ENCODE measurements at regions not wholly inside any gene's neighbourhood (a gene's known extent, or its start where the extent isn't known, plus 50 kb on each side); places are given as distances from the start of the nearest gene placed in this dataset.
"Not testable (repeated sequence)": the region's sequence is repeated elsewhere in the genome, so short reads cannot be mapped to it uniquely, and the experiment has no call there.

DNA sequence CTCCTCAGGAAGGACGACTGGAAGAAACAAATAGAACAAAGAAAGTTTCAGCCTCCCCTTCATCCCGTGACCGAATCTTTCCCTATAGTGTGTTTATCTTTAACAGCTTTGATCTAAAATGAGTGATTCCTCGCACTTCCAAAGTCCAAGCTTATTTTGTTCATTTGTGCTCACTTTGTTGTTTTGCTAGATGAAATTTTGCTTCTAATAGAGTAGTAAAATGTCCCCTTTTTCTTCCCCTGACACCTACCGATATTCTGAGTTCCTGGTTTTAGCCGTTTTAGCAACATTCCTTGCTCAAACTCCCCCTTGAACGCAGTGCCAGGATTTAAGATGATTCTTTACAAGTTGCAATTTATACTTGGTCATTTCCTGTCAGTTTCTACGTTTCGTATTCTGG, 204.2 kb downstream of the FGF9 start:
- H3K9me3 Mint-ChIP-seq = no peaks in the 10 kb centered on the region
- no peak overlapping the region for H3K4me3 Mint-ChIP-seq
- DNase-seq (no peak), ATAC-seq (no peak)
- H3K4me1 Mint-ChIP-seq (ENCODE audit: low read depth) = no peaks in the 10 kb centered on the region
- H3K27me3 Mint-ChIP-seq (ENCODE audit: low read depth) = peaks cover 2% of the 10 kb centered on the region
- H3K36me3 Mint-ChIP-seq (ENCODE audit: insufficient read depth) = no peaks in the 10 kb centered on the region

DNA sequence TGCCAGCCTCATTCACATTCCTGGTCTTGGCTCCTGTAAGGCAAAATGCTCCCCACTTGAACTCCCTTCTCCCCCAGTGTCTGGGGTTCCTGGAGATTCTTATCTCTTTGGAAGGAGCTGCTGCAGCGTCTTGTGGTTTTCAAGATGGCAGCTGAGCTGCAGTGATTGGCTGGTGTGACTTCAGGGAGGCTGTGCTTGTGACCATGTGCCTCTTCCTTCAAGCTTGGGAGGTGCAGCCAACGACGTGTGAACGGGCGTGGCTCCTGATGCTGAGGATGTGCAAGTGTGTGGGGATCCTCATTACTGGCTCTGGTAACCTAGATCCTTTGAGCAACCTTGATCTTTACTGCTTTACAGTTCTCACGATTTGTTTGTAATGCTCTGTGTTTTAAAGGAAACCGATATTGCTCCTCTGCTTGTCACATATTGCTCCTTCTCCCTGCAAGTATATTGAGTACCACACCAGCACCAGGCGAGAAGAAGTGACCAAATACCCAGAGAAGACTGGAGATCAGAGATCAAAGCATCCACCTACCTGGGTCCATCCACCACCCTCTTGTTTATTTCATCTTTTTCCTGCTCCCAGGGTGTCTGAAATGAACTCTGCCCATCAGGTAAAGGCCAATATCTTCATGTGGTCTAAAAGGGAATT, 208.5 kb downstream of the FGF9 start:
- Mint-ChIP-seq H3K9me3 (no peaks in the 10 kb centered on the region), H3K4me1 (ENCODE audit: low read depth) (no peaks in the 10 kb centered on the region), H3K4me3 (no peak overlapping the region), H3K36me3 (ENCODE audit: insufficient read depth) (no peaks in the 10 kb centered on the region), H3K27me3 (ENCODE audit: low read depth) (peaks cover 8% of the 10 kb centered on the region)
- DNase-seq (no peak), ATAC-seq (no peak)

DNA sequence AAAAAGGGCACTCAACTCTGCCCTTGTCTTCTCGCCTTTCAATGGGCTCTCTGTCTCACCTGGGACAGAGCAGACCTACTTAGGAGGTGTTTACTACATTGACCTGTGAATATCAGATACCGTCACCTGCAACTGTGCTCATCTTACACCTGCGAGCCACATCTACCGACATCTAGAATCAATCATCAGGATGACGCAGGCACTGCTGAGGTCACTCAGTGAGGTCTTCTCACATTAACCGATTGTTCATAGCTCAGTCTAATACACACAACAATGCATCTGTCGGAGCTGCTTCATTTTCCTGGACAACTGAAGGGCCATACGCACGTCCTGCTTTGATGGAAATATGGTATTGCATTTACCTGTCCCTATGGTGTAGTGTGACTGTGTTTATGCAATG, 211.9 kb downstream of the FGF9 start:
- no peaks in the 10 kb centered on the region for H3K9me3 Mint-ChIP-seq
- no peaks in the 10 kb centered on the region for H3K4me1 Mint-ChIP-seq (ENCODE audit: low read depth)
- DNase-seq (no peak), ATAC-seq (no peak)
- no peak overlapping the region for H3K4me3 Mint-ChIP-seq
- peaks cover 9% of the 10 kb centered on the region for H3K27me3 Mint-ChIP-seq (ENCODE audit: low read depth)
- no peaks in the 10 kb centered on the region for H3K36me3 Mint-ChIP-seq (ENCODE audit: insufficient read depth)

DNA sequence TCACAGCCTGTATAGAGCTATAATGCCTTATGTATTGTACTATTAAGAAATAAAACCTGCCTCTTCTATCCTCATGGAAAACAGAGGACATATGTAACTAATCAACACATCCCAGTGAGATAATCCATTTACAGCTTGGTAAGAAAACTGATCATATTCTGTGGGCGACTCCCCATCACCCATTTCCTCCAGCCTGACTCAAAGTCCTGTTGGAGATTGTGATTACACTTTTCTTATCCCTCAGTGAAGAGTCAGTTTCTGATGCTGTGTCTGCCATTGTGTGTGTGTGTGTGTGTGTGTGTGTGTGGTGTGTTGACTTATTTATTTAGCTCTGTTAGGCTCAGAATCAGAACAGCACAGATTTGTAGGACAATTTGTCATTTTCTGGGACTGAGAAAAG, 212.8 kb downstream of the FGF9 start:
- Mint-ChIP-seq H3K4me1 (ENCODE audit: low read depth) (no peaks in the 10 kb centered on the region), H3K27me3 (ENCODE audit: low read depth) (peaks cover 9% of the 10 kb centered on the region), H3K4me3 (no peak overlapping the region), H3K9me3 (no peaks in the 10 kb centered on the region), H3K36me3 (ENCODE audit: insufficient read depth) (no peaks in the 10 kb centered on the region)
- no peak for ATAC-seq
- DNase-seq = no peak

DNA sequence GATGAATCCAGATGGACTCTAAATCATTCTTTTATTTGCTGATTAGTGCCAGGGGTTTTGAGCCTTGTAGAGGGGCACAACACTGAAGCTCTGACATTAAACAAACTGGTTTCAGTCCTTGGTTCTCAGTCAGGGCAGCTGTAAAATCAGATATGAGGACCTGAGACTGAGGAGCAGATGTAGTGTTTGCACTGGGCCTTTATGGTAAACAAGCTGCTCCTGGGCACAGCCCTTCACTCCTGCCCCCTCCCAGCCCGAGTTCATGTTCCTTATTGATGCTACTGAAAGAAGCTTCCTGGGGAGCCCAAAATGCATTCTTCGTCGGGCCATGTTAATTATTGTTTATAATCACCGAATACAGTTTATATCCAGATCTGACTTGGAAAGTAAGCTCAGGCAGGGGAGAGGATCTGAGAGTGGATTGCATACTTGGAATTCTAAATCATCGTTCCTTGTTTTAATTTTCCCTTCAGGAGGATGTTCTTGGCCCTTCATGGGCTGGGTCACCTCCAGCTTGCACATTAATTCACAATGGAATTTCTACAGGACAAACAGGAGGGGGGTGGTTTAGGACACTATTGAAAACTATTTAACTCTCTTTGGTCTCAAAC, 213.5 kb downstream of the FGF9 start:
- Mint-ChIP-seq H3K27me3 (ENCODE audit: low read depth) (peaks cover 9% of the 10 kb centered on the region), H3K4me1 (ENCODE audit: low read depth) (no peaks in the 10 kb centered on the region), H3K4me3 (no peak overlapping the region), H3K9me3 (no peaks in the 10 kb centered on the region), H3K36me3 (ENCODE audit: insufficient read depth) (no peaks in the 10 kb centered on the region)
- ATAC-seq (no peak), DNase-seq (no peak)

DNA sequence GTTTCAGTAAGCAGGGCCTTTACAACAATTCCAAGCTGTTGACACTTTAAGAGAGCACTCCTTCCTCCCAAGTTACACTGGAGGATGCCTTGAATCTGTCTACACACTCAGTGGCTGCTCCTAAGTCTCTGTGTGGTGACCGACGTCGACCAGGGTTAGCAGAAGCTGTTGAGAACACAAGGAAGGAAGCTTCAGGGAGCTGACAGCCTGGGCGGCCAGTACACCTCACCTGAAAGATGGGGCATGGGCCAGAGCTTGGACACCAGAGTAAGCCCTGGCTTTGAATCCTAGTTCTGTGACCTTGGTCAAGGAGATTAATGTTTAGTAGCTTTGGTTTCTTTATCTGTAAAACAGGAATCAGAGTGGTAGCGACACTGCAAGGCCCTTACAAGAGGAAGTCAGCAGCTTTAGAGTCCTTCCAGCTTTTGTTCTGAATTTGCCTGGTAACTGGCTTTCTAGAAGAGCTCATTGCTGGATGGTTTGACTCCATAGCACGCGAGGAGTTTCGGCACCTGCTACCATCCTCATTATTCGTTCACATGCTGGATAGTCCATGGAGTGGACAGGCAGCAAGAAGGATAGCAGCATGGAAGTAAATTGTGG, 214.2 kb downstream of the FGF9 start:
- Mint-ChIP-seq H3K27me3 (ENCODE audit: low read depth) (peaks cover 9% of the 10 kb centered on the region), H3K9me3 (no peaks in the 10 kb centered on the region), H3K4me3 (no peak overlapping the region), H3K36me3 (ENCODE audit: insufficient read depth) (no peaks in the 10 kb centered on the region), H3K4me1 (ENCODE audit: low read depth) (no peaks in the 10 kb centered on the region)
- DNase-seq (no peak), ATAC-seq (no peak)

DNA sequence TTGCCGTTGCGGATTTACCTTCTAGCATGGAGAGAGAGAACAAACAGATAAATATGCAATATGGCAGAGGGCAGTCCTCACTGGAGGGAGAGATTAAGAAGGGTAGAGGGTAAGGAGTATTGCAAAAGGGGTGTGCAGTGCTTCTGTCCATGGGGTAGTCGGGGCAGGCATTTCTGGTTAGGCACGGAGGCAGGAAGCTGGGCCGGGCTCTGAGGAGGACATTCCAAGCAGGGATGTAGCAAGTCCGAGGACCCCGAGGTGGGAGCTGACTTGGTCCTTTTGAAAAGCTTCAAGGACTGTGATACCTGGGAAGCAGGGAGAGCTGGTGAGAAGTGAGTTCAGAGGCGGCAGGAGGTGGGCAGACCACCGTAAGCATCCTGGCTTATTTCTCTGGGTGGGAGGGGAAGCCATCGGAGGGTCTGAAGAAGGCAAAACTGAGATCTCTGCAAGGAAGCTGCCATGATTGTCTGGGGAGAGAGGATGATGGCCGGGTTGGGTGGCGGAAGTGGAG, 214.9 kb downstream of the FGF9 start:
- Mint-ChIP-seq H3K4me3 (no peak overlapping the region), H3K4me1 (ENCODE audit: low read depth) (no peaks in the 10 kb centered on the region), H3K36me3 (ENCODE audit: insufficient read depth) (no peaks in the 10 kb centered on the region), H3K27me3 (ENCODE audit: low read depth) (peaks cover 9% of the 10 kb centered on the region), H3K9me3 (no peaks in the 10 kb centered on the region)
- DNase-seq (no peak), ATAC-seq (no peak)

DNA sequence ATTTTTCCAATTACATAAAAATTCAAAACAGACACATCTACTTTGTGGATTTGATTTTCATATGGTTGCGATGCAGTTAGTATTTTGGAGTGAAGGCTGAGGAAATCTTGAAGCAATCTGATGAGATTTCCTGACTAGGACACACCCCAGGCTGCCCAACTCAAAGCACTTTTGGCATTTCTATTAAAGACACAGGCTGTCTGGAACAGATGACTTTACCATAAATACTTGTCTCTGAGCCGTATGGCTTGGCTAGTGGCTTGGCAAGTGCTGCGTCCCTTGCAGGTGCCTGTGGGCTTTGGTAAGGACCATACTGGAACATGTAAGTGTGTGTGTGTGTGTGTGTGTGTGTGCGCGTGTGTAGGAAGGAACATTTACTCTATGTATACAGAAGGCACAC, 218.8 kb downstream of the FGF9 start:
- no peak for DNase-seq
- H3K36me3 Mint-ChIP-seq (ENCODE audit: insufficient read depth) = no peaks in the 10 kb centered on the region
- ATAC-seq = no peak
- H3K9me3 Mint-ChIP-seq = no peaks in the 10 kb centered on the region
- H3K27me3 Mint-ChIP-seq (ENCODE audit: low read depth) = peaks cover 6% of the 10 kb centered on the region
- H3K4me1 Mint-ChIP-seq (ENCODE audit: low read depth) = no peaks in the 10 kb centered on the region
- no peak overlapping the region for H3K4me3 Mint-ChIP-seq

DNA sequence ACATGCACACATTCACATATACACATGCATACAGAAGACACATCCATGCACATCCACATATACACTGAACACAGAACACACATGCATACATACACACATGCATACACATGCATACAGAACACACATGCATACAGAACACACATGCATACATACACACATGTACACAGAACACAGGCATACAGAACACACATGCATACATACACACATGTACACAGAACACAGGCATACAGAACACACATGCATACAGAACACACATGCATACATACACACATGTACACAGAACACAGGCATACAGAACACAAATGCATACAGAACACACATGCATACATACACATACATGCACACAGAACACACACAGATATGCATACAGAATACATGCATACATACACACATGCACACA, 219.3 kb downstream of the FGF9 start:
- DNase-seq; H3K4me3 Mint-ChIP-seq; H3K9me3 Mint-ChIP-seq; H3K36me3 Mint-ChIP-seq (ENCODE audit: insufficient read depth); H3K4me1 Mint-ChIP-seq (ENCODE audit: low read depth); H3K27me3 Mint-ChIP-seq (ENCODE audit: low read depth); ATAC-seq: not testable (repeated sequence)

DNA sequence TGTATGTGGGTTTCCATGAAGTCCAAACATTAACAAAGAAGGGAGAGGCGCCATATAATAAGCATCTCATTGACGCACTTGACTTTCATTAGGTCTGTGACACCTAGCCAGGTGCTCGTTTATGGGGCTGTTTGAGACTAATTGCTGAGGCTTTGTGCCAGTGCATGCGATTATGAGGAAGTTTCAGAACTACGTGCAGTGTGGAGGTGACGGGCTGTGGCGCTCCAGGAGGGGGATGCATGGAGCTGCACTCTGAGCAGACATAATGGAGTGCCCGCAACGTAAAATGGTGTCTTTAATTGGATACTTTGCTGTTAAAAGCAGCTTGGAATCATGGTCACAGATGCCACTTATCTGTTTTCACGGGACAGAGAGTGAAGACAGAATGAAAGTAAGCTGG, 223.2 kb downstream of the FGF9 start:
- H3K4me3 Mint-ChIP-seq = no peak overlapping the region

DNA sequence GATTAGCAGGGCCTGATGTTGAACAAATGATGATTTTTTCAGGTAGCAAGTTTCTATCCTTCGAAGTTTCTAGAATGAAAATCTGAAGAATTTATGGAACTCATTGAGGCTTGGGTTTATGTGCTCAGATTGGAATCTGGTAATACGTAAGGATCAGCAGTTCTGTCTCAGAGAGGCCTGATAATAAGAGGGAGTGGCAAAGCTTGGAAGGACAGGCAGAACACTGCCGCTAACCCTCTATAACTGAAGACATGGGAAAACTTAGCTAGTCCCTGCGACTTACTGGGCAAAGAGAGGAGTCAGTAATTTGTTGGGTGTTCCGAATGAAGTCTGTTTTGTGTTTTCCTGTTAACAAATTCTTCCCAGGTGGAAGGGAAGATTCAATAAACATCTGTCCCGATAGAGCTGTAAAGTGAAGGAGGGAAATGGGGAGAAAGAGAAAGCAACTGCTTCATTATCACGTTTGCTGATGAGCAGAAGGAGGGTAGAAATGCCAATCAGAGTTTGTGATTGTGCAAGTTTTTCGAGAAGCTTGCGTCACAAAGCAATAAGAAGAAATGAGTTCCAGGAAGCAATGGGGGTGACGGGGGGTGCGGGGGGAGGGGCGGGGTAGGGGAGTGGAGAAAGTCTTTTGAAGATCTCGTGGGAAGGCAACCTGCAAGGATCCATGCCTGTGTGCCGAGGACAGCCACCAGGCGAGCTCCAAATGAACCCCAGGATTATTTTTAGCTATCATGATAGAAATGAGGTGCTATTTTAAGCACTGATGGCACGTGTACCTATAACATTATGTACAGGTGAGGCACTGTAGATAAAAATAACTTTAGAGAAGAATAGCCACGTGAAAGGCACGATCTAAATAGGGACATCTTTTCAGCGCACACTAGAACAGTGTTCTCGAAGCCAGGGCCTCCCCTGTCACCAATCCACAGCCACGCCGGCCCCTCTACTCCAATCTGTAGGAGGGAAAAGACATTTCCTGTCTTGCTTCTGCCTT, 224.1 kb downstream of the FGF9 start:
- no peak for DNase-seq
- no peak overlapping the region for H3K4me3 Mint-ChIP-seq
- H3K27me3 Mint-ChIP-seq (ENCODE audit: low read depth) = peaks cover 2% of the 10 kb centered on the region
- ATAC-seq = no peak
- no peaks in the 10 kb centered on the region for H3K4me1 Mint-ChIP-seq (ENCODE audit: low read depth)
- H3K36me3 Mint-ChIP-seq (ENCODE audit: insufficient read depth) = no peaks in the 10 kb centered on the region
- H3K9me3 Mint-ChIP-seq = no peaks in the 10 kb centered on the region

More for the DNA sequence above, 223.2 kb downstream of the FGF9 start:
- H3K36me3 Mint-ChIP-seq (ENCODE audit: insufficient read depth) = no peaks in the 10 kb centered on the region
- DNase-seq (no peak), ATAC-seq (no peak)
- no peaks in the 10 kb centered on the region for H3K9me3 Mint-ChIP-seq
- H3K4me1 Mint-ChIP-seq (ENCODE audit: low read depth) = no peaks in the 10 kb centered on the region
- H3K27me3 Mint-ChIP-seq (ENCODE audit: low read depth) = peaks cover 2% of the 10 kb centered on the region

DNA sequence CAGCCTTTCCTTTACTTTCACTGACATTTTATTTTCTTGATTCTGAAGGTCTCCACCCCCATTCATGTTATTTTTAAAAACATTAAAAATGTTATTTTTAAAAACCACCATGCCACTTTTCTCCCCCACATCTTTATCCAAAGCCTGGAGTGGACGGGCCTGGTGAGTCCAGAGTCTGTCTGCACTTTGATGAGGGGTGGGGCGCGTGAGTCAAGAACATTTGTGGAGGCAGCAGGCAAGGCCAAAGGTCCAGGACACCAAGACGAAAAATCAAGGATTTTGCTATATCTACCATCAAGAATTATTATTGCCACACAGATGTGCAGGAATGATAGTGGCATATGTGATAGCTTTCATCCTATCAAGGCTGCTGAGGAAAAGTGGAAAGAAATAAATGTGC, 224.9 kb downstream of the FGF9 start:
- ATAC-seq (no peak), DNase-seq (no peak)
- H3K4me3 Mint-ChIP-seq = no peak overlapping the region
- H3K4me1 Mint-ChIP-seq (ENCODE audit: low read depth) = no peaks in the 10 kb centered on the region
- no peaks in the 10 kb centered on the region for H3K36me3 Mint-ChIP-seq (ENCODE audit: insufficient read depth)
- H3K9me3 Mint-ChIP-seq = no peaks in the 10 kb centered on the region
- peaks cover 2% of the 10 kb centered on the region for H3K27me3 Mint-ChIP-seq (ENCODE audit: low read depth)

DNA sequence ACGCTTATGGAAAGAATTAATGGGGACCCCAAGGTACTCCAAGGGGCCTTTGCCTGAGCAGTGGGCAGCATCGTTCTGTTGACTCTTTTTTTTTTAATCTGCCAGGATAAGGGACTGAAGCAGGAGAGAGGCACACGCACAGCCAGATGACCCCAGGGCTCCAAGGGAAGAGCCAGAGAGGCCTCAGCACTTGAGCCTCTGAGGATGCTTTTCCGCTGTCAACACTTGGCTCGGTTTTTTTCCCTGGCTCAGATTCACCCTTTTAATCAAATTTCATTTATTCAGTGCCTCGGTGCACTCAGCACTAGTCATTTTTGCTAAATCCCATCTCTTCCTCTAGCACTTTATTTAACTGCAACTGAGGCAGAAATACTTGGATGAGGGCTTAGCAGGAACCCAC, 226.3 kb downstream of the FGF9 start:
- no peak for ATAC-seq
- H3K4me3 Mint-ChIP-seq = no peak overlapping the region
- H3K9me3 Mint-ChIP-seq = no peaks in the 10 kb centered on the region
- H3K36me3 Mint-ChIP-seq (ENCODE audit: insufficient read depth) = no peaks in the 10 kb centered on the region
- no peak for DNase-seq
- no peaks in the 10 kb centered on the region for H3K4me1 Mint-ChIP-seq (ENCODE audit: low read depth)
- H3K27me3 Mint-ChIP-seq (ENCODE audit: low read depth) = peaks cover 2% of the 10 kb centered on the region

DNA sequence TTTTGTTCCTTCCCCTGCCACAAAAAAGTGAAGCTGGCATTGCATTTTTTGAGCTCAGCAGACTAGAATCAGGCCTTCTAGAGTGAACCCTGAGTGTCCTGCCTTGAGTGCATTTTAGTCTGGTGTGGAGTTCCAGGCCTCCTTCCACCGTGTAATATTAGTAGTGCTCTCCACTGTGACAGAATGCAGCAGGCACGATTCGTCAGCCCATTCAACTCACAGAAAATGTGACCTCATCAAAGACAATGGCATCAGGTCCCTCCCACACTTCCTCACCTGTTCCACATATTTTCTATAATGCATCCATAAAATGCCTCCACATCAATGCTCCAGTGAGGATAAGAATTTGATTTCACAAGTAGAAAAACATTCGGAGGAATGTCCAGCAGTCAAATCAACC, 227.6 kb downstream of the FGF9 start:
- no peaks in the 10 kb centered on the region for H3K9me3 Mint-ChIP-seq

More for the DNA sequence above, 227.6 kb downstream of the FGF9 start:
- H3K4me1 Mint-ChIP-seq (ENCODE audit: low read depth) = no peaks in the 10 kb centered on the region
- no peaks in the 10 kb centered on the region for H3K36me3 Mint-ChIP-seq (ENCODE audit: insufficient read depth)
- H3K4me3 Mint-ChIP-seq = no peak overlapping the region
- H3K27me3 Mint-ChIP-seq (ENCODE audit: low read depth) = peaks cover 2% of the 10 kb centered on the region
- no peak for ATAC-seq
- DNase-seq = no peak
